K562 (cell line): ENCODE measurements at regions not wholly inside any gene's neighbourhood (a gene's known extent, or its start where the extent isn't known, plus 50 kb on each side); places are given as distances from the start of the nearest gene placed in this dataset.

ENCODE experiments used
- CEBPB ChIP-seq: fragments of 450-650 bp; IDR thresholded peaks from 2 replicates; pipeline ENCODE4 v1.6.1; 2016; ENCODE audit warnings: missing genetic modification characterization, missing compliant biosample characterization
- EZH2 ChIP-seq: IDR thresholded peaks from 2 replicates; pipeline ENCODE4 v1.6.1; 2012; ENCODE audit warnings: low read depth, mild to moderate bottlenecking, inconsistent platforms, low read length, borderline replicate concordance
- FOXP1 ChIP-seq: sonication (generic); formaldehyde crosslinking; IDR thresholded peaks from 2 replicates; pipeline ENCODE4 v1.8.0; 2022; ENCODE audit warnings: mild to moderate bottlenecking, missing genetic modification reagents
- MYC ChIP-seq, 2 experiments: fragments of 250-450 bp in 1 of 2; sonication (Bioruptor Pico) in 1 of 2; IDR thresholded peaks; 2 replicates each; pipeline versions ENCODE4 v1.5.1 to v1.6.1; 2012 to 2021; ENCODE audit warnings: low read depth in 2 of 2, borderline replicate concordance in 1 of 2, improper control_type of control experiment in 1 of 2, low read length in 1 of 2, mild to moderate bottlenecking in 1 of 2, moderate library complexity in 1 of 2
- NCOR1 ChIP-seq: fragments of 450-650 bp; IDR thresholded peaks from 2 replicates; pipeline ENCODE4 v1.6.1; 2016; ENCODE audit warnings: mild to moderate bottlenecking, moderate library complexity
- POLR2A ChIP-seq: fragments of 450-650 bp; conservative IDR thresholded peaks from 2 replicates; pipeline ENCODE4 v1.6.1; 2016
- PTBP1 ChIP-seq: fragments of 200-400 bp; formaldehyde crosslinking; IDR thresholded peaks from 2 replicates; pipeline ENCODE4 v1.6.1; 2017; ENCODE audit warnings: low read depth, low read length
- SLC30A9 ChIP-seq: fragments of 250-450 bp; sonication (Bioruptor Pico); IDR thresholded peaks from 2 replicates; pipeline ENCODE4 v1.8.0; 2022; ENCODE audit warnings: mild to moderate bottlenecking, moderate library complexity
- ZEB2 ChIP-seq: fragments of 450-650 bp; IDR thresholded peaks from 2 replicates; pipeline ENCODE4 v1.6.1; 2016
- ZNF253 ChIP-seq: fragments of 250-450 bp; sonication (Bioruptor Pico); conservative IDR thresholded peaks from 2 replicates; pipeline ENCODE4 v1.6.1; 2021; ENCODE audit warnings: mild to moderate bottlenecking
- TF ChIP-seq, protein P1 (sequence below): fragments of 250-450 bp; sonication (Bioruptor Pico); IDR thresholded peaks from 2 replicates; pipeline ENCODE4 v1.8.0; 2021; ENCODE audit warnings: moderate library complexity, mild to moderate bottlenecking, inconsistent platforms
- TF ChIP-seq, protein P2 (sequence below): sonication (generic); formaldehyde crosslinking; IDR thresholded peaks from 2 replicates; pipeline ENCODE4 v1.8.1; 2023; ENCODE audit warnings: mild to moderate bottlenecking, missing genetic modification reagents
- TF ChIP-seq, protein P3 (sequence below): fragments of 250-450 bp; sonication (Bioruptor Pico); IDR thresholded peaks from 2 replicates; pipeline ENCODE4 v1.4.0; 2020; ENCODE audit warnings: mild to moderate bottlenecking, moderate library complexity, borderline replicate concordance

DNA sequence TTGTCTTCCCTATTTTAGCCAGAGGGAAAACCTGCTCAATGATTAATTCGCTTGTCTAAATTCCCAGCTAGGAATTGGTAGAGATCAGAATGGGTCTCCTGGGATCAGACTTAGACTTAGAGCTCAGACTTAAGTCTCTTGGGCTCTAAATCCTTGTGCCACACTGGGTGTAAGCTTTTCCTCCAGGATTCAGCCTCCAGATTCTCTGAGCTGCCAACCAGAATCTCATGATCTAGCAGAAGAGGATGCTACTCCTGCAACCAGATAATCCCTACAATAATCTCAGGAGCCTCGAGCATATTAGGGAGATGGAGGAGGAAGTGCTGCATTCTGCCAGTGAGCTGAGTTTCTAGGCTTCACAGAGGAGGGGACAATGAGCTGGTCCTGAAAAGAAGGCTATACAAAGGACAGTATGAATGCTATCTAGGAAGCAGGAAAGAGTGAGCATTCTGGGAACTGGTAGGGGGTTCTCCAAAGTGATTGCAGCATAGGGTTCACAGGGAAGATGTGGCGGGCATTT is 211.6 kb upstream of the SESN3 start:
- TF ChIP-seq NCOR1, result no peak
- no peak for TF ChIP-seq ZEB2
- TF ChIP-seq CEBPB, result no peak
- TF ChIP-seq ZNF253 (CRISPR knock-in tag), result no peak
- no peak for TF ChIP-seq FOXP1 (CRISPR knock-in tag)
- no peak for TF ChIP-seq PTBP1
- TF ChIP-seq EZH2, result no peak
- TF ChIP-seq, protein P1, sequence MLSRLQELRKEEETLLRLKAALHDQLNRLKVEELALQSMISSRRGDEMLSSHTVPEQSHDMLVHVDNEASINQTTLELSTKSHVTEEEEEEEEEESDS, result no peak
- no peak for TF ChIP-seq POLR2A
- no peak for TF ChIP-seq SLC30A9 (CRISPR knock-in tag)
- TF ChIP-seq MYC (IDR thresholded peaks at IDR 0.05; ENCODE audit: low read depth, low read length), result no peak
- no peak for TF ChIP-seq MYC (CRISPR knock-in tag; IDR thresholded peaks at IDR 0.05; ENCODE audit: borderline replicate concordance, low read depth)
- TF ChIP-seq, protein P2, sequence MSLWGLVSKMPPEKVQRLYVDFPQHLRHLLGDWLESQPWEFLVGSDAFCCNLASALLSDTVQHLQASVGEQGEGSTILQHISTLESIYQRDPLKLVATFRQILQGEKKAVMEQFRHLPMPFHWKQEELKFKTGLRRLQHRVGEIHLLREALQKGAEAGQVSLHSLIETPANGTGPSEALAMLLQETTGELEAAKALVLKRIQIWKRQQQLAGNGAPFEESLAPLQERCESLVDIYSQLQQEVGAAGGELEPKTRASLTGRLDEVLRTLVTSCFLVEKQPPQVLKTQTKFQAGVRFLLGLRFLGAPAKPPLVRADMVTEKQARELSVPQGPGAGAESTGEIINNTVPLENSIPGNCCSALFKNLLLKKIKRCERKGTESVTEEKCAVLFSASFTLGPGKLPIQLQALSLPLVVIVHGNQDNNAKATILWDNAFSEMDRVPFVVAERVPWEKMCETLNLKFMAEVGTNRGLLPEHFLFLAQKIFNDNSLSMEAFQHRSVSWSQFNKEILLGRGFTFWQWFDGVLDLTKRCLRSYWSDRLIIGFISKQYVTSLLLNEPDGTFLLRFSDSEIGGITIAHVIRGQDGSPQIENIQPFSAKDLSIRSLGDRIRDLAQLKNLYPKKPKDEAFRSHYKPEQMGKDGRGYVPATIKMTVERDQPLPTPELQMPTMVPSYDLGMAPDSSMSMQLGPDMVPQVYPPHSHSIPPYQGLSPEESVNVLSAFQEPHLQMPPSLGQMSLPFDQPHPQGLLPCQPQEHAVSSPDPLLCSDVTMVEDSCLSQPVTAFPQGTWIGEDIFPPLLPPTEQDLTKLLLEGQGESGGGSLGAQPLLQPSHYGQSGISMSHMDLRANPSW (CRISPR knock-in tag), result no peak
- TF ChIP-seq, protein P3, sequence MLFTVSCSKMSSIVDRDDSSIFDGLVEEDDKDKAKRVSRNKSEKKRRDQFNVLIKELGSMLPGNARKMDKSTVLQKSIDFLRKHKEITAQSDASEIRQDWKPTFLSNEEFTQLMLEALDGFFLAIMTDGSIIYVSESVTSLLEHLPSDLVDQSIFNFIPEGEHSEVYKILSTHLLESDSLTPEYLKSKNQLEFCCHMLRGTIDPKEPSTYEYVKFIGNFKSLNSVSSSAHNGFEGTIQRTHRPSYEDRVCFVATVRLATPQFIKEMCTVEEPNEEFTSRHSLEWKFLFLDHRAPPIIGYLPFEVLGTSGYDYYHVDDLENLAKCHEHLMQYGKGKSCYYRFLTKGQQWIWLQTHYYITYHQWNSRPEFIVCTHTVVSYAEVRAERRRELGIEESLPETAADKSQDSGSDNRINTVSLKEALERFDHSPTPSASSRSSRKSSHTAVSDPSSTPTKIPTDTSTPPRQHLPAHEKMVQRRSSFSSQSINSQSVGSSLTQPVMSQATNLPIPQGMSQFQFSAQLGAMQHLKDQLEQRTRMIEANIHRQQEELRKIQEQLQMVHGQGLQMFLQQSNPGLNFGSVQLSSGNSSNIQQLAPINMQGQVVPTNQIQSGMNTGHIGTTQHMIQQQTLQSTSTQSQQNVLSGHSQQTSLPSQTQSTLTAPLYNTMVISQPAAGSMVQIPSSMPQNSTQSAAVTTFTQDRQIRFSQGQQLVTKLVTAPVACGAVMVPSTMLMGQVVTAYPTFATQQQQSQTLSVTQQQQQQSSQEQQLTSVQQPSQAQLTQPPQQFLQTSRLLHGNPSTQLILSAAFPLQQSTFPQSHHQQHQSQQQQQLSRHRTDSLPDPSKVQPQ, result no peak
